Activated naive CD4-positive, alpha-beta T cell treated with anti-CD3 and anti-CD28 coated beads for 36 hours (primary cell): ENCODE measurements at regions not wholly inside any gene's neighbourhood (a gene's known extent, or its start where the extent isn't known, plus 50 kb on each side); places are given as distances from the start of the nearest gene placed in this dataset.

Source experiments
- CTCF ChIA-PET: fragments of 350-600 bp; sonication (Branson Sonifier 250); formaldehyde crosslinking; loops from one replicate; lab custom pipeline; 2021; ENCODE audit warnings: antibody characterized with exemption; lab: Charles Lee
- DNase-seq: peaks from one replicate; pipeline ENCODE4 v3.0.0-alpha.2; 2020
- H3K27ac Mint-ChIP-seq: one replicate; pipeline ENCODE4 v1.8.0; 2021; ENCODE audit warnings: mild to moderate bottlenecking, mixed read lengths
- H3K27me3 Mint-ChIP-seq: one replicate; pipeline ENCODE4 v1.8.0; 2021; ENCODE audit warnings: low read depth, mixed read lengths
- H3K36me3 Mint-ChIP-seq: one replicate; pipeline ENCODE4 v1.8.0; 2021; ENCODE audit warnings: low read depth, mixed read lengths
- H3K4me1 Mint-ChIP-seq: one replicate; pipeline ENCODE4 v1.8.0; 2021; ENCODE audit warnings: low read depth, mixed read lengths
- H3K4me3 Mint-ChIP-seq: one replicate; pipeline ENCODE4 v1.8.0; 2021; ENCODE audit warnings: mild to moderate bottlenecking, moderate library complexity, mixed read lengths
- H3K9me3 Mint-ChIP-seq: one replicate; pipeline ENCODE4 v1.8.0; 2021; ENCODE audit warnings: mixed read lengths
- intact Hi-C: fragments of 100-400 bp; cut with micrococcal nuclease; formaldehyde crosslinking; loops from one replicate; pipeline ENCODE4 v1.15.1; 2023

DNA sequence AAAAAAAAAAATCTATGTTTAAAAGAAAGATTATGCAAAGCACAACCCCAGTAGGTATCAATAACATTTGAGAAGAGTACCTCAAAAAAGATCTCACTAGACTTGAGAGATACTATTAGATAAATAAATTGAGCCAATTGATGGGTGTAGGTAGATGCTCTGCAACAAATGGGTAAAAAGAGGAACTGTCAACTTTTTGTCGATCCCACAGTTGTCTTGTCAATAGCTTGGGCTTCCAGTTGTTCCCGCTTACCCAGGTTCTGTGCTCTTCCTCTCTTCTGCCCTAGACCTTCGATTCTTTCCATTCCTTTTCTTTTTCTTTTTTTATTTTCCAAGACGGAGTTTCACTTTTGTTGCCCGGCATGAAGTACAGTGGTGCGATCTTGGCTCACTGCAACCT, 226.9 kb downstream of the SOX4 start:
- CTCF ChIA-PET: no interaction called here
- Mint-ChIP-seq H3K27ac (no peak overlapping the region), H3K4me1 (no peaks in the 10 kb centered on the region), H3K27me3 (no peaks in the 10 kb centered on the region), H3K4me3 (no peak overlapping the region), H3K36me3 (no peaks in the 10 kb centered on the region), H3K9me3 (no peaks in the 10 kb centered on the region)
- no peak for DNase-seq
- intact Hi-C loops: no loop called here

DNA sequence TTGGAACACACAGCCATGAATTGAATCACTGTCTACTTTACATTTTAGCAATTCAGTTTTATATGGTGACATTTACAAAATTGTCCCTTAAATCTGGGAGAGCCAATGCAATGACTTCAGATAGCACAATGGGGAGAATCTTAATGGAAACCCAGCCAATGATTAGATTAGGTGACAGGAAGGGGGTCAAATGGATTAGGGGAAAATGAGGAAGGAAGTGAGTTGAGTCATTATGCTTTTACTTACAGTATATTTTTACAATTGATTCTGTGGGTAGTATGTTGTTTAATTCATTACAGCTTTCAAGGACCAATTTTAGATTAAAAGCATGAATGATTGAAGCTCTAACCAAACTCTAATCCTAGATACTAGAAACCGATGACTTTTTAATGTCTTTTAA, 229.8 kb downstream of the SOX4 start:
- peaks cover 2% of the 10 kb centered on the region for H3K4me1 Mint-ChIP-seq
- no peaks in the 10 kb centered on the region for H3K9me3 Mint-ChIP-seq
- H3K27me3 Mint-ChIP-seq: peaks cover 3% of the 10 kb centered on the region
- H3K27ac Mint-ChIP-seq: no peak overlapping the region
- H3K36me3 Mint-ChIP-seq: no peaks in the 10 kb centered on the region
- no peak for DNase-seq
- no peak overlapping the region for H3K4me3 Mint-ChIP-seq
- intact Hi-C loops: no loop called here
- CTCF ChIA-PET: interaction anchor here (0.6 to 0.7 kb wide), 2 partner anchors 10 to 591 kb away, joined by 3 read pairs; no protein-coding TSS in a partner anchor

DNA sequence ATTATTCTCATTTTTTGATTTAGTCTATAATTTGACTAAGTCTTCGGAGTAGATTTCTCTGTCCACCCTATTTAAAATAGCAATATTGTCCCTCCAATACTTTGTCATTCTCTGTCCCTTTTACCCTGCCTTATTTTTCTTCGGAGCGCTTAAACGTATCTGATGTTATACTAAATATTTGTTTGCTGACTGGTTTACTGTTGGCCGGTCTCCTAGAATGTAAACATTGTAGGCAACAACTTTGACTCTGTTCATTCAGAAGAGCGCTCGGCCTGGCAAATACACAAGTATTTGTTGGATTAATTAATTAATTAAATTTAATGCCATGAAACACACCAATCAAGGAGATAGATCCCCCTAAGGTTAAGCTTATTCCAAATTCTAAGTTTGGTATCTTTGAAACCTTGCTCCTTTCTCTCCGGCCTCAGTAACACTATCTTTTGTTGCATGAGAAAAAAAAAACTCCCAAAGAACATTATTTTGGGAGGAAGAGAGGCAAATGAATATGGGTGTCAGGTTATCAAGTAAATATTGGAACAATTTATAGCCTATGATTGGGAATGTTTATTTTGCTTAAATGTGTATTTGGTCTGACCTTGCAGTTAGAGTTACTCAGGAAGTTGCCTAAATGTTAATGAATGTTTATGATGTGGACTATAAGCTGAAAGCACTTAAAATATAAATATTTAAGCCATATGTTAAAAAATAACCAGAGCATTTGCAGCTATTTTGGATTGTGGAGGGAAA, 231.1 kb downstream of the SOX4 start:
- H3K4me3 Mint-ChIP-seq: no peak overlapping the region
- intact Hi-C loops: no loop called here
- H3K9me3 Mint-ChIP-seq: no peaks in the 10 kb centered on the region
- H3K36me3 Mint-ChIP-seq: no peaks in the 10 kb centered on the region
- no peak for DNase-seq
- H3K4me1 Mint-ChIP-seq: peaks cover 2% of the 10 kb centered on the region
- peaks cover 3% of the 10 kb centered on the region for H3K27me3 Mint-ChIP-seq
- CTCF ChIA-PET: interaction anchor here (0.5 kb wide), 1 partner anchor 32 kb away, joined by 5 read pairs; no protein-coding TSS in a partner anchor
- no peak overlapping the region for H3K27ac Mint-ChIP-seq

DNA sequence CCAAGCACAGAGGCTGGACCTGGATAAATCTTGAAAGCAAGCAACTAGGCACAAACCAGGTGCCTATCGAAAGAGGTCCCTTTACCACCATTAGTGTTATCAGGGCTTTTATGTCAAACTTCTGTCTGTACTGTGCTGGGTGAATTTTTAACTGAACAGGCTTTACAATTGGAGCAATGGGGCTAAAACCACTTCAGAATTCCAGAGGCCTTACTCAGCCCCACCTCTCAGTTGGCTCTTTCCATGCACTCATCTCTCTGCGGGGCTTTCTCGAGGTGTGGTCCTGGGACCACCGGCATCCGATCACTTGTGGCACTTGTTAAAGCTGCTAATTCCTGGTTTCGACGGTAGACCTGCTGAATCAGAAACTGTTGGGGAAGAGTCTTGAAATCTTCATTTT, 232.5 kb downstream of the SOX4 start:
- H3K36me3 Mint-ChIP-seq: no peaks in the 10 kb centered on the region
- CTCF ChIA-PET: interaction anchor here (0.6 kb wide), 1 partner anchor 604 kb away, joined by 3 read pairs; no protein-coding TSS in a partner anchor
- H3K27ac Mint-ChIP-seq: no peak overlapping the region
- peaks cover 3% of the 10 kb centered on the region for H3K27me3 Mint-ChIP-seq
- intact Hi-C loops: no loop called here
- H3K9me3 Mint-ChIP-seq: no peaks in the 10 kb centered on the region
- H3K4me3 Mint-ChIP-seq: no peak overlapping the region
- no peak for DNase-seq
- peaks cover 2% of the 10 kb centered on the region for H3K4me1 Mint-ChIP-seq

DNA sequence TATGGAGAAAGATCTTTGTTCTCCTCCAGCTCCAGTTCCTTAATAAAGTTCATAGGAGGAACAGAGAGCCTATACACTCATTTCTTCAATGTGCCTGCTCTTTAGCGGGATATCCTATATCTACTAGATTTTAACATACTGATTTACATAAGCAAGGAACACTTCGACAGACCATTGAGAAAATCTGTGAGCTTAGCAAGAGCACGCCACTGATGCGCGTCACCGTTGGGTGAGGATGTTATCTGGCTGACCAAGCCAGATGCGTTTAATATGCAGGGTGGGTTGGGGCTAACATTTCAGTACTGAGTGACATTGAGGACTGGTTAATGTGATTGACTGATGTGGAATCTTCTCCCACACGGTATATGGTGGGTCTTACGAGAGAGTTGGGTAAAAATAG, 233.4 kb downstream of the SOX4 start:
- Mint-ChIP-seq H3K4me1 (peaks cover 2% of the 10 kb centered on the region), H3K27ac (no peak overlapping the region), H3K9me3 (no peaks in the 10 kb centered on the region), H3K4me3 (no peak overlapping the region), H3K36me3 (no peaks in the 10 kb centered on the region), H3K27me3 (peaks cover 3% of the 10 kb centered on the region)
- no peak for DNase-seq
- intact Hi-C loops: no loop called here
- CTCF ChIA-PET: no interaction called here

DNA sequence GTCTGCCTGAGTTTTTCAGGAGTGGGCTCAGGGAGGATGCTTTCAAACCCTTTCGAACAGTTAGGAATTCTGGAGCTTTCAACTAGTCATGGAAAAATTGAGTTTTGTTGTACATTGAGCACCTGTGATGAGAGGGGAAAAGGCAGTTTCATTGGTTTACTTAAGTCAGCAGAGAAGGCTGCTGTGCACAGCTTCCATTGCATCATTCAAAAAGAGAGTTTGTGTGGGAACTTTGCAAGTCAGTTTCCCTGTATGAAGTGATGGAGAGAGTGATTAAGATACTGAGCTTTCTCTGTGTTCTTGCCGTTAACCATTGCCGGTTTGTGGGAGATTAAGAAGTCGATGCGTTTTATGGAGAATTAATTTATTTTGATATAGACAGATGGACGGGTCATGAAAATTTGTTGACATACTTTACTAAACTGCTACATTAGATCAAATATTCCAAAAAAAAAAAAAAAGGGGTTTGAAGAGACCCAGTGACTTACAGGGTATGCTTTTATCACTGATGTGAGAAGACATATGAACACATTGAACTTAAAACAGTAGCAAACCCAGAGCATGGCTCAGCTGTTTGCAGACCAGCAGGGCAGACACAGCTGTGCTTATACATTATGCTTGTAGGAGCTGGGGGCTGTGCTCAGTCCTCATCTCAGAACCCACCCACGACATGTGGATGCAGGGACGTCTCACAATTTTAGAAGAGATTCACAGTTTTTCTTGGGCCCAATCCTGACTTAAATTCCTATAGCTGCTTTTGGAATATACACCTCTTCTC, 234.1 kb downstream of the SOX4 start:
- peaks cover 2% of the 10 kb centered on the region for H3K4me1 Mint-ChIP-seq
- H3K36me3 Mint-ChIP-seq: no peaks in the 10 kb centered on the region
- H3K27ac Mint-ChIP-seq: no peak overlapping the region
- H3K9me3 Mint-ChIP-seq: no peaks in the 10 kb centered on the region
- no peak overlapping the region for H3K4me3 Mint-ChIP-seq
- intact Hi-C loops: no loop called here
- CTCF ChIA-PET: no interaction called here
- peaks cover 5% of the 10 kb centered on the region for H3K27me3 Mint-ChIP-seq
- no peak for DNase-seq

DNA sequence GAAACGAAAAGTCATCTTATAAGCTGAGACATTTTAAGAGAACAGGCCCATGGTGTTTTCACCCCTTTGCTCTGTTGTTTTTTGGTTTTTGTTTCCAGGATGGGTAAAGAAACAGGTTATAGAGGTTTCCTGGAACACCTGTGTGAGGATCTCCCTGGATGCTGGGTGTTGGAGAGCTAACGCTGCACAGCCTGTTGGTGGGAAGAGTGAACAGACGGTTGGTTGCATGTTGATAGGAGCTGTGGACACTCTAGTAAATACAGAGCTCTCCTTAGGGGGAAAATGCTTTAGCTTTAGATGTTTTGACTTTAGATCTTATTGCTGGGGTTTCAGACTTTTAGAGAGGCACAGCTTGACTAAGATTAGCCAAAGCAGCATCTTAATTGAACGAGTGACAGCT, 235.2 kb downstream of the SOX4 start:
- Mint-ChIP-seq H3K27me3 (peaks cover 5% of the 10 kb centered on the region), H3K9me3 (no peaks in the 10 kb centered on the region), H3K4me1 (peaks cover 2% of the 10 kb centered on the region), H3K27ac (no peak overlapping the region), H3K36me3 (no peaks in the 10 kb centered on the region), H3K4me3 (no peak overlapping the region)
- DNase-seq: no peak
- intact Hi-C loops: no loop called here
- CTCF ChIA-PET: no interaction called here

DNA sequence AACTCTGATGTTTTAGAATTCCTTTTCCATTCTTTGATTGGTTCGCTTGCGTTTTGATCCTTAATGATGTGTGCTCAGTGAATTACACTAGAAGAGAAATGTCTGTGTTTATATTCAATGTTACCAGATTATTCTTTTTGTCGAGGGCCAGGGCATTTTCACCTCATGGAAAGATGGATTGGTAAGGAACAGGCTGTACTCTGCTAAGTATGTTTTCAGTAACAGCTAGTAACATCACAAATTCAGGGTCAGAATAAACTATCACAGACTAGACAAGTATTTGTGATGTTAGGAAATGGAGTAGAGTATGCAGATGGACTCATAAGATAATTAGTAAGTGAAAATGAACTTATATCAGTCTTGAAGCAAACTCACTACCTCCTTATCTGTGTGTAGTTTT, 235.6 kb downstream of the SOX4 start:
- no peaks in the 10 kb centered on the region for H3K9me3 Mint-ChIP-seq
- intact Hi-C loops: no loop called here

DNA sequence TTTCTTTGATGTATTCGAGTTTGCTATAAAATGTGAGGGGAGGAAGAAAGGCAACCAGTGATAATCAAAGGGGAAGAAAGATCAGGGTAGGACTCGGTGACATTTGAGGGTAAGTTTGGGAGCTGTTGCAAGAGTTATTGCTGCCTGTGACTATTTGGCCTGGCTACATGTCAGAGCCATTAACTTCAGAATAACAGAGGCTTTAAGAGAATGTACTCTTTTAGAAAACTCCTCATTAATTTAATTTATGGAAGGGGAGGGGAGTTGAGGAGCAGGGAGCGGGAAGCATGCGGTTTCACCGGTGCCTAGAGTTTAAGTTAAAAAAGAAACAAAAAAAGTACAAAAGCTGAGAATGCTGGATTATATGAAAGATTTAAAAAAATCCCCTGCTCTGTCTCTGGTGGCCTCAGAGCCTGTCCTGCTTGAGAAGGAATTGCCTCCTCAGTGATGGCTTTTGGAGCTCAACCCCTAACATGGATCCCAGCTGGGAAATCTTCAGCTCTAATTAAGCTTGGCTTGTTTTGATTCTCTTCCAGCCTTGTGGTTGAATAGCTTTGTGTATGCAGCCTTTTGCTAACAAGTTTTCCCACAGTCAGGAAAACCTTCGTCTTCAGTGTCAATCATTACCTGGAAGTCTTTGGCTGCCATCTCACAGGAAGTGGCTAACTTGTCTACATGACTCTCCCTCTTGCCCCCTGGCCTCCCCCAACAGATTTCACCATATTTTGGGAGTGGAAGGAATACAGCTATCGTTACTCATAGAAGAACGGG, 238.2 kb downstream of the SOX4 start:
- Mint-ChIP-seq H3K9me3 (no peaks in the 10 kb centered on the region), H3K4me1 (peaks cover 2% of the 10 kb centered on the region), H3K36me3 (no peaks in the 10 kb centered on the region), H3K27me3 (peaks cover 7% of the 10 kb centered on the region), H3K4me3 (no peak overlapping the region), H3K27ac (no peak overlapping the region)
- intact Hi-C loops: no loop called here
- no peak for DNase-seq
- CTCF ChIA-PET: no interaction called here

More for the DNA sequence above, 235.6 kb downstream of the SOX4 start:
- CTCF ChIA-PET: no interaction called here
- peaks cover 5% of the 10 kb centered on the region for H3K27me3 Mint-ChIP-seq
- H3K4me1 Mint-ChIP-seq: peaks cover 2% of the 10 kb centered on the region
- H3K36me3 Mint-ChIP-seq: no peaks in the 10 kb centered on the region
- no peak overlapping the region for H3K27ac Mint-ChIP-seq
- no peak for DNase-seq
- H3K4me3 Mint-ChIP-seq: no peak overlapping the region

DNA sequence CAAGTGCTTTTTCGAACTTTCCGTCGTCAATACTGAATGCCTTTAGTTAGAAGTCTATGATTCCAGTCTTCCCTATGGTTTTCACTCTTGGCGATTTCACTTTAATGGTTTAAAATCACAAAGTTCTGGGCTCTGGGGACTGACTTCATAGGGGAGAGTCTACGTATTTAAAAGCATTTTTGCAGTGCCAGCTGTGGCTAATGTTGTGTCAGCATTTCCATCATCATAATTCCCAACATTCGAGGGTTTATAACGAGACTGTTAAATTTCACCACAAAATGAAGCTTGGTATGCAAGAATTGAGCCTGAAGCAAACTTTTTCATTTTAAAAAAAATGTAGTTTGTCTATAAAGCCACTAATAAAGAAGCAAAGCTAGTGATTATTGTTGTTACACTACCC, 242.7 kb downstream of the SOX4 start:
- intact Hi-C loops: no loop called here
- H3K4me1 Mint-ChIP-seq: no peaks in the 10 kb centered on the region

DNA sequence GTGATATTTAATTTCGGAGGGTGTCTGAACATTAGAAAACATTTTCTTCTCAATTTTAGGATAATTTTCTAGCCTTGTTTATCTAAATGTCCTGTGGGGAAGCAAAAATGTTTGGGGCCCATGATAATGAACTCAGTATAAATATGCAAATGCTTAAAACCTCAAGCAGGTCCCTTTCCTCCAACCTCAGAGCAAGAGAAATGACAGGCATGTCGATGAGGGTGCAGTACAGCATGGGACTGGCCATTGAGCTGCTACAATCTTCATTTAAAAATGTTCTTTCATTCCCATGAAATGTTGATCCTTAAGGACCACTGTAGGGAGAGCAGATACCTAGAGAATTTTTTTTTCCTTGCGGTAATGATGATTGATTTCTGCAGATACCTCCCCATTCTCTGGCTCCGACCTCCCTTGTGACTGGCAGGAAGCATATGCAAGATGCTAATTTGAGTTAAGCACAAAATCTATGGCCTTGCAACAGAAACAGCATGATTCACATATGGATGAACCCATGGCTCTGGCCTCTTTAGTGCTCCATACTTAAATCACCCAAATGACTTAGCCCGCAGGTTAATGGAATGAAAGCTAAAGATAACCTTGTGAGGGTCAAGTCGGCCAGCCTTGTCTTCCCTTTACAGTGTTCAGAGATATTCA, 243.3 kb downstream of the SOX4 start:
- Mint-ChIP-seq H3K27ac (no peak overlapping the region), H3K4me1 (no peaks in the 10 kb centered on the region), H3K36me3 (no peaks in the 10 kb centered on the region), H3K9me3 (no peaks in the 10 kb centered on the region), H3K27me3 (peaks cover 7% of the 10 kb centered on the region), H3K4me3 (no peak overlapping the region)
- DNase-seq: no peak
- intact Hi-C loops: no loop called here
- CTCF ChIA-PET: interaction anchor here (0.9 kb wide), 1 partner anchor 10 kb away, joined by 3 read pairs; no protein-coding TSS in a partner anchor

More for the DNA sequence above, 242.7 kb downstream of the SOX4 start:
- Mint-ChIP-seq H3K9me3 (no peaks in the 10 kb centered on the region), H3K27ac (no peak overlapping the region), H3K4me3 (no peak overlapping the region), H3K36me3 (no peaks in the 10 kb centered on the region), H3K27me3 (peaks cover 7% of the 10 kb centered on the region)
- CTCF ChIA-PET: no interaction called here
- DNase-seq: no peak

DNA sequence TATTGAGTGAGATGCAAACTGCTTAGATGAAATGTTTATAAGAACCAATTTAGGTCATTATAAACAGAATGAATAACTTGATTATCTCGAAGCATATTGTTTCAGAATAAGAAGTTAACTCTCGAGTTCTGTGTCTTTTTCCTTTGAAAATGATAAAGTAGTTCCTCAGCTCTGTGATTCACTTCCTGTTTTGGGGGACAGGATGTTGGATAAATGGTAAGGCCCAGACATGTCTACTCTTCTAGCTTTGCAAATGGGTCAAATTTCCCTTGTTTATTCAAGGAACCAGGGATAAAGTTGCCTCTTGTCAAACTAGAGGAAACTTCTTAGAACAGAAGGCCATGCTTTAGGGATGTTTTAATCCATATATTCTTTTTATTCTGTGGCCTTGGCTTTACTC, 246.9 kb downstream of the SOX4 start:
- no peaks in the 10 kb centered on the region for H3K36me3 Mint-ChIP-seq
- intact Hi-C loops: loop anchor here (10.0 kb wide), 1 partner anchor 246 kb away; the partner anchor contains the start of gene SOX4
- CTCF ChIA-PET: interaction anchor here (0.6 kb wide), 1 partner anchor 228 kb away, joined by 3 read pairs; no protein-coding TSS in a partner anchor
- no peak for DNase-seq
- H3K27ac Mint-ChIP-seq: no peak overlapping the region
- H3K27me3 Mint-ChIP-seq: peaks cover 7% of the 10 kb centered on the region
- no peaks in the 10 kb centered on the region for H3K9me3 Mint-ChIP-seq
- H3K4me3 Mint-ChIP-seq: no peak overlapping the region
- H3K4me1 Mint-ChIP-seq: no peaks in the 10 kb centered on the region
